ENCODE measurements at regions not wholly inside any gene's neighbourhood (a gene's known extent, or its start where the extent isn't known, plus 50 kb on each side); places are given as distances from the start of the nearest gene placed in this dataset.

- TF ChIP-seq POLR2A (IDR thresholded peaks at IDR 0.05; ENCODE audit: low read depth): no peak
- TF ChIP-seq CTCF (IDR thresholded peaks at IDR 0.05): no peak
- TF ChIP-seq POLR2AphosphoS5 (IDR thresholded peaks at IDR 0.05): no peak
Observed at GRCh38 chr18:76765649-76766048, 56.7 kb upstream of the ZNF236 start.
